GM21360 (cell line): ENCODE measurements at regions not wholly inside any gene's neighbourhood (a gene's known extent, or its start where the extent isn't known, plus 50 kb on each side); places are given as distances from the start of the nearest gene placed in this dataset.

Source experiments
- ATAC-seq: cut with Tn5 transposase; IDR thresholded peaks from one replicate; pipeline ENCODE4 v1.9.1; 2021; ENCODE audit warnings: mild to moderate bottlenecking, moderate library complexity; ENCODE audit not compliant: unreplicated experiment

GRCh38 chr3:41076399-41076798 is 122.9 kb upstream of the CTNNB1 start:
- ATAC-seq = no peak

GRCh38 chr3:41080141-41080540 is 119.2 kb upstream of the CTNNB1 start:
- ATAC-seq = no peak

GRCh38 chr3:41088882-41089281 is 110.4 kb upstream of the CTNNB1 start:
- ATAC-seq = no peak

GRCh38 chr3:41089566-41089965 is 109.7 kb upstream of the CTNNB1 start:
- ATAC-seq = no peak

- ATAC-seq = no peak
Measured at GRCh38 chr3:41092844-41093243, 106.5 kb upstream of the CTNNB1 start.

- ATAC-seq = no peak
Measured at GRCh38 chr3:41093476-41093875, 105.8 kb upstream of the CTNNB1 start.

GRCh38 chr3:41094351-41094750 is 105.0 kb upstream of the CTNNB1 start:
- no peak for ATAC-seq

- no peak for ATAC-seq
Measured at GRCh38 chr3:41095702-41096101, 103.6 kb upstream of the CTNNB1 start.

- ATAC-seq = no peak
Measured at GRCh38 chr3:41097896-41098496, 101.3 kb upstream of the CTNNB1 start.

GRCh38 chr3:41101231-41101630 is 98.1 kb upstream of the CTNNB1 start:
- ATAC-seq = no peak

GRCh38 chr3:41102053-41102556 is 97.2 kb upstream of the CTNNB1 start:
- ATAC-seq = no peak

GRCh38 chr3:41102750-41103149 is 96.6 kb upstream of the CTNNB1 start:
- no peak for ATAC-seq

GRCh38 chr3:41103200-41103599 is 96.1 kb upstream of the CTNNB1 start:
- no peak for ATAC-seq

GRCh38 chr3:41104147-41104546 is 95.2 kb upstream of the CTNNB1 start:
- ATAC-seq = no peak

GRCh38 chr3:41106691-41107090 is 92.6 kb upstream of the CTNNB1 start:
- no peak for ATAC-seq

- no peak for ATAC-seq
Measured at GRCh38 chr3:41111011-41111410, 88.3 kb upstream of the CTNNB1 start.

GRCh38 chr3:41112466-41112865 is 86.8 kb upstream of the CTNNB1 start:
- ATAC-seq = no peak

GRCh38 chr3:41115069-41115468 is 84.2 kb upstream of the CTNNB1 start:
- ATAC-seq = no peak

- no peak for ATAC-seq
Measured at GRCh38 chr3:41116851-41117250, 82.5 kb upstream of the CTNNB1 start.

GRCh38 chr3:41117398-41117870 is 81.9 kb upstream of the CTNNB1 start:
- peak; percentile 93 for ATAC-seq

- no peak for ATAC-seq
Measured at GRCh38 chr3:41118461-41119390, 80.6 kb upstream of the CTNNB1 start.

GRCh38 chr3:41120460-41120859 is 78.8 kb upstream of the CTNNB1 start:
- no peak for ATAC-seq
